ENCODE measurements at regions not wholly inside any gene's neighbourhood (a gene's known extent, or its start where the extent isn't known, plus 50 kb on each side); places are given as distances from the start of the nearest gene placed in this dataset.
"Not testable (repeated sequence)": the region's sequence is repeated elsewhere in the genome, so short reads cannot be mapped to it uniquely, and the experiment has no call there.

DNA sequence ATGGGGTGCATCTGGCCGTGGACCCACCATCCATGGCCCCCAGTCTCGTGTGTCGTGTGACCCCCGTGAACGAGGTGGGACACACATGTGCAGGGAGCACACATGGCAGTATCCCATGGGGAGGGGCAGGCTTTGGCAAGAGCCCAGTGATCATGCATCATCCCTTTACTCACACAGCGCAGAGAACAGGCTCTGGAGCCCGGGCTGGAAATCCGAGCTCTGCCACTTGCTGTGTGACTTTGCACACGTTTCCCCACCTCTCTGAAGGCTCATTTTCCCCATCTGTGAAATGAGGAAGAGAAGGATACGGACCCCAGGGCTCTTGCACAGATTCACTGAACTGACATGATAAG lies 119.9 kb downstream of the PHETA1 start:
- in situ Hi-C loops (cut with HindIII; ENCODE audit: low sequenced_read_pairs), result no loop called here

DNA sequence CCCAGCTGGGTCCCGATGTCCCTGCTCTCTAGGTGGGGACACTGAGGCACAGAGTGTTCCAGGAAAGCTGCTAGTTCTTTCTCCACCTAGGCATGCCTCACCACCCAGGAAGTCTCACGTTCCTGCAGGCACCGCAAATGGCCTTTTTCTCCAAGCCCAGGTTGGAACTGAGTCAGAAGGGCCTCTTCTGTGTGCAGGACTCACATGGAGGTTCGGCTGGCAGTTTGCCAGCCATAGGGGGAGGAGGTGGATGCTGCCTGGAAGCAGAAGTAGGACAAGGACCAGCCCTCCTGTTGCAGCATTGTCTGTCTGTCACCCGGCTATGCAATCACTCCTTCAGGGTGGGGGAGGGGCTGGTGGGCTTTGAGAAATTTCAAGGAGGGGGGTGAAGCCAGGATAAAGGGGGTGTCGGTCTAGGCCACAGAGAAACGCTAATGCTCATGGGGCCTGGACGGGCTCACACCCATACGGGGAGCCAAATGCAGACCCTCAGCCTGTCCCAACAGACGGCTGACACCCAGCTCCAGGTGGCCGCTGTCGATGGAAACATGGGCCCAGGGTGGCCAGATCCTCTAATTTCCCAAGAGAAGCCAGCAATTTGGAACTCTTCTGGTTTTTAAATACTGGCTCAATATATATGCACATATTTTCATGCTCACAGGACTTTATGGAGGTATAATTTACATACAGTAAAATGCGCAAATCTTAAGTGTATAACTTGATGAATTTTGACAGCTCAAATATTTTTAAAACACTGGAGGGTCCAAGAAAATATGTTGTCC lies 120.5 kb downstream of the PHETA1 start:
- in situ Hi-C loops (cut with HindIII; ENCODE audit: low sequenced_read_pairs), result no loop called here

DNA sequence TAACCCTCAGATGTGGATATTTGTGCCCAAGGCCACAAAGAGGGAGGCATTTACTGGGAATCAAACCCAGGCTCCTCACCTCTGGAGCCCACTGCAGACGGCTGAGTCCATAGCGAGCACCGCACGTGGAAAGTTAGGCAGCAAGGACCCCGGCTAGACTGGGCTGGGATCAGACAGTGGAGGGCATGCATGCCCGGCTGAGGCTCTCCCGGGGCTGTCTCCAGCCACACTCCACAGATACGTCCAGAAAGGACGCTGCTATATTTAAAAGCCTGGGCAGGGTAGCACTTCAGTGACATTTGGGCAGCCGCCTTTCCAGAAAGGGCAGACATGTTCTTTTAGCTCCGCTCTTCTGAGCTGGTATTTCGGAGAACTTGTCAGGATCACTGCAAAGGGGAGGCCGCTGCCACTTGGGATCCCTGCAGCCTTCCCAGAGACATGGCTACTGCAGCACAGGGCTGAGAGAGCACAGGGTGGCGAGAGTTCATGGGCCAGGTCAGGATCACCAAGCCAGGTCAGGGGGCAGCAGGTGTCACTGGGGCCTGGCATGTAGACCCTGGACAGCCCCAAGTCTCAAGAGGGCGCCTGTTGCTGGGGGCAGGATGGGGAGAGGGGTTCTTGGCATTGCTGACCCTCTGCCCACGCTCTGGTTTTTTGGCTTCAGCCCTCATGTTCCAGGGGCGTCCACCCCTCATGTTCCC lies 121.7 kb downstream of the PHETA1 start:
- in situ Hi-C loops (cut with HindIII; ENCODE audit: low sequenced_read_pairs), result no loop called here

DNA sequence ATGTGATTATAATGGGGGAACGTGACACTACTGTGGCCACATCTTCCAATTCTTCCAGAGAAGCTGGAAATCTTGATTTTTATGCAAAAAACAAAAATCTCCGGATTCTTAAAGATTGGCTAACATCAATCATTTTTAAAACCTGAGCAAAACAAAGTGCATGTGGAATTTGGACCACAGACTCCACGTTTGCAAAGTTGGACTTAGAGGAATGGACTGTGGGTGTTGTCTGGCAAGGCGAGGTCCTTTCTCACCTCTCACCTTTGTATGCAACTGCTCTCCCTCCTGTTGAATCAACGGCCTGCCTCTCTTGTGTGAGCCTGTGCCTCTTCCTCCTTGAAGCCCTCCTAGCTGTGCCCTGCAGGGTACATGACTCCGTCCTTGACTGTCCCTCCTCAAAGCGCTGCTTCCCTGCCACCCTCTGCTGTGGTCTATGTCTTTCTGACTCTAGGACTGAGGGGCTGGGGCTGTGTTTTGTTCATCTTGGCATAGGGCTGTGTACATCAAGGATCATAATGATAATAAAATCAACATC lies 122.4 kb downstream of the PHETA1 start:
- in situ Hi-C loops (cut with HindIII; ENCODE audit: low sequenced_read_pairs), result no loop called here

- in situ Hi-C loops (cut with HindIII; ENCODE audit: low sequenced_read_pairs), result no loop called here
Measured at GRCh38 chr12:111245701-111246476, 123.0 kb downstream of the PHETA1 start.

DNA sequence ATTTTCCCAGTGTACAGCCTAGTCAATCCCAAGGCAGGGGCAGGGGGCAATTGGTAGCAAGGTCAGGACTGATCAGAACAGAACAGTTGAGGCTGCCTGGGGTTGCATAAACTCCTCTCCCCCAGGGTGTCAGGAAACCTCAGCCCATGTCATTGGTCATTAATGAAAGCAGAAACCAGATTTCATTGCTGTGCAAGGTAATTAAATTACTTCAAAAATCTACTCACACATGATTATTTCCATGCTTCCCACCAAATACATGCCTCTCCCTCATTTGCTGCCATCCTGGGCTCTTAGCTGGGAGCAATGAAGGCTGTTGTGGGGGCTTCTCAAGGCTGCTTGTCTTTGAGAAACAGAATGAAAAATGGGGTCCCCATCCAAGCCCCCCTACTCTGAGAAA lies 124.2 kb downstream of the PHETA1 start:
- in situ Hi-C loops (cut with HindIII; ENCODE audit: low sequenced_read_pairs), result no loop called here

GRCh38 chr12:111242817-111243216 lies 126.1 kb downstream of the PHETA1 start:
- in situ Hi-C loops (cut with HindIII; ENCODE audit: low sequenced_read_pairs), result not testable (repeated sequence)

DNA sequence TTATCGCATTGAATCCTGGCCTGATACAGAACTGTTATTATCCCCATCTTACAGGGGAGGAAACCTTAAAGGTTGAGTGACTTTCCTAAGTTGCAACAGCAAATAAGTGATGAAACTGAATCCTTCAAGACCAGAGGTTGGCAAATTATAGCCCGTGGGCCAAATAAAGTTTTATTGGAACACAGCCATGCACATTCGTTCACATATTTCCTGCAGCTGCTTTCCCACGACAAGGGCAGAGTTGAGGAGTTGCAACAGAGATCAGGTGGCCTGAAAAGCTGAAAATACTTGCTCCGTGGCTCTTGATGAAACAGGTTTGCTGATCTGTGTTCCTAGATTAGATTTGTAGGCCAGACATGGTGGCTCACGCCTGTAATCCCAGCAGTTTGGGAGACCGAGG lies 126.7 kb downstream of the PHETA1 start:
- in situ Hi-C loops (cut with HindIII; ENCODE audit: low sequenced_read_pairs), result no loop called here

DNA sequence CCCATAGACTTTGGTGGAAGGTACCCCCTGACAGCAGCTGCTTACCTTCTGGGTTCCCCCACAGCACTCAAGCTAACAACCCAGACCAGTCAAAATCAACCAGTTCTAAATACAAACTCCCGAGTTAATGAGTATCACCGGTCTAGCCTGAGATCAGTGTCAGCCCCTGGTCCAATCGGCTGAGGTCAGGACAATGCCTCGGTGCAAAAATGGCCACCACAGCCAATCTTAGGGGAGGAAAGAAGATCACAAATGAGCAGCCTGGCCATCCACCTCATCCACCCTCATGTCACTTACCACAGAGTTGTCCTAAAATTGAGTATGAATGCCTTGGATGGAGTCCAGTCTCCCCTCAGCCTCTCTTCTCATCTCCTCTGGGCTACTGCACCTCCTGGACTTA lies 128.5 kb downstream of the PHETA1 start:
- in situ Hi-C loops (cut with HindIII; ENCODE audit: low sequenced_read_pairs), result no loop called here

DNA sequence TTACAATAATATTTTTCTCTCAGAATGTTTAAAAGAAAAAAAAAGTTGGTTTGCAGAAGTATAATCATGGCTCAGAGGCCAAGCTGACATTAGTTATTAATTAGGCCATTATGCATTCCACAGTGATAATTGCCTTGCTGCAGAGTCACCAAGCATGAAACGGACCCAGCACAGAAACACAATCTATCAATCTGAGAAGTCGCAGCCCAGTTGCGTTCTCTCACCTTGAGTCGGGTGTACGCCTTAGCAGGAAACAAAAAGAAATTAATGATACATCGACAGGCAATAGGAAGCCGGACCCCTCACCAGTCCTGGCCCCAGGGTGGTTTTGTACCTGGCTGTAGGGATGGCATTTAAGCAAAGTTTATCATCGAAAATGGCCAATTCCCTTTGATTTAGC lies 129.7 kb downstream of the PHETA1 start:
- in situ Hi-C loops (cut with HindIII; ENCODE audit: low sequenced_read_pairs), result no loop called here

DNA sequence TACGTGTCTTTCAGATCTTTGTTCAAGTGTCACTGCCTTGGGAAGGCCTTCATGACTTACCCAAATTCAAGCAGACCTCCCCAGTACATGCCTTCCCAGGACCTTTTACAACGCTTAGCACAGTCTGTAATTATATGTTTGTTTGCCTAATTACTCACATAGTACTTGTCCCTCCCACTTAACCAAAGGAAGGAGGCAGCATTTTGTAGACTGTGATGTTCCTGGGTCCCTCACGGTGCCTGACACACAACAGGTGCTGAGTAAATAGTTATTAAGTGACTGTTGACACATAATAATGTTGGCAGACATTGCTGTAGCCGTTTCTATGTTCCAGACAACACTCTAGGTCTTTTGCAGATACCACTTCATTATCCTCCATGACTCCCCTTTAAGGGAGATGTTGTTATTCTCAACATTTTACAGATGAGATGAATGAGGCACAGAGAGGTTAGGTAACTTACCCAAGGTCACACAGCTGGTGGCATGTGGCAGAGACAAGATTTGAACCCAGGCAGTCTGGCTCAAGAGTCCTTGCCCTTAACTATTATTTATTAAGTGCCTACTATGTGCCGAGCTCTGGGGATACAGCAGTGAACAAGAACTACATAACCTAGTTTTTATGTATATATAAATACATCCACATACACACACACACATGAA lies 130.7 kb downstream of the PHETA1 start:
- in situ Hi-C loops (cut with HindIII; ENCODE audit: low sequenced_read_pairs), result no loop called here

- in situ Hi-C loops (cut with HindIII; ENCODE audit: low sequenced_read_pairs), result not testable (repeated sequence)
Measured at GRCh38 chr12:111234491-111234890, 134.4 kb downstream of the PHETA1 start.

- in situ Hi-C loops (cut with HindIII; ENCODE audit: low sequenced_read_pairs), result no loop called here
Measured at GRCh38 chr12:111233786-111234185, 135.1 kb downstream of the PHETA1 start.

- in situ Hi-C loops (cut with HindIII; ENCODE audit: low sequenced_read_pairs), result no loop called here
Measured at GRCh38 chr12:111230649-111231048, 138.2 kb downstream of the PHETA1 start.

- in situ Hi-C loops (cut with HindIII; ENCODE audit: low sequenced_read_pairs), result no loop called here
Measured at GRCh38 chr12:111228916-111229666, 139.8 kb downstream of the PHETA1 start.

- in situ Hi-C loops (cut with HindIII; ENCODE audit: low sequenced_read_pairs), result no loop called here
Measured at GRCh38 chr12:111227476-111228420, 141.1 kb downstream of the PHETA1 start.

DNA sequence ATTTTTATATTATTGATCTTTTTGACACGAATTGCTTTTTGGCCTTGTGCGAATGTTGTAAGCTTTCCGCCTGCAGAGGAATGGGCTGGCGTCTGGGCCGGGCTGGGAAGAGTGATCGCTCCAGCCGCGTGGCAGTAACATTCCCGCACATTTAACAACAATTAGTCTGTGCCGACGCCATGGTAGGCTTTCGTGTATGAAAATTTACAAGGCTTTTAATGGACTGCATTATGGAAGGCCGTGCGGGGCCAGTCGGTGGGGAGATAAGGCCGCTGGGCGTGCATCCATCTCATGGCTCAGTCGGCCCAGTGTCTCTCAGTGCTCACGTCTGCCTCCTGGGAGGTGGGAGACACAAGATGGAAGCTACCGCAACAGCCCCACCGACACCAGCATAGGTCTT lies 142.2 kb downstream of the PHETA1 start:
- in situ Hi-C loops (cut with HindIII; ENCODE audit: low sequenced_read_pairs), result no loop called here

GRCh38 chr12:111225307-111225706 lies 143.6 kb downstream of the PHETA1 start:
- in situ Hi-C loops (cut with HindIII; ENCODE audit: low sequenced_read_pairs), result no loop called here
